ENCODE measurements at regions not wholly inside any gene's neighbourhood (a gene's known extent, or its start where the extent isn't known, plus 50 kb on each side); places are given as distances from the start of the nearest gene placed in this dataset.

GRCh38 chr11:127338380-127339259 is 338.1 kb upstream of the KIRREL3 start:
- Histone ChIP-seq H3K4me3 (no peak overlapping the region), H3K4me2 (ENCODE audit: control insufficient read depth, insufficient read depth) (no peak overlapping the region), H3K36me3 (ENCODE audit: control insufficient read depth in 2 of 2, insufficient read depth in 2 of 2, low read length in 1 of 2) (no peaks in the 10 kb centered on the region), H3K9me3 (replicated peaks; ENCODE audit: control insufficient read depth, insufficient read depth, low read length) (no peaks in the 10 kb centered on the region), H3K9ac (ENCODE audit: control insufficient read depth, insufficient read depth, low read length) (no peak overlapping the region), H3K4me1 (ENCODE audit: control insufficient read depth, insufficient read depth, low read length) (no peaks in the 10 kb centered on the region), H3K27me3 (replicated peaks in 1 of 2; ENCODE audit: control insufficient read depth in 2 of 2, insufficient read depth in 2 of 2, low read length in 1 of 2) (no peaks in the 10 kb centered on the region; a peak in 1 of 4 replicates), H3K79me2 (ENCODE audit: control insufficient read depth, insufficient read depth, low read length) (no peaks in the 10 kb centered on the region), H4K20me1 (ENCODE audit: control insufficient read depth, insufficient read depth) (no peaks in the 10 kb centered on the region), H3K27ac (ENCODE audit: control insufficient read depth, insufficient read depth) (no peak overlapping the region), H2AFZ (ENCODE audit: control insufficient read depth, low read depth, low read length) (no peak overlapping the region)
- DNase-seq (ENCODE audit: low read depth, low spot score) (no peak), ATAC-seq (no peak), FAIRE-seq (no peak)
- WGBS (ENCODE audit: insufficient coverage, insufficient replicate concordance, low lambda C conversion rate, missing lambda C conversion rate) = 31% methylated on average over 6 of the region's 6 CpGs
- ChIA-PET SMC1A (ENCODE audit: uncharacterized antibody, unreplicated experiment) (interaction anchor here (0.7 to 1.4 kb wide), 2 partner anchors 29 to 58 kb away, joined by 3 read pairs; no protein-coding TSS in a partner anchor), POLR2A (no interaction called here), CTCF (interaction anchor here (1.1 kb wide), 1 partner anchor 11 kb away, joined by 3 read pairs; no protein-coding TSS in a partner anchor), RAD21 (ENCODE audit: unreplicated experiment) (no interaction called here)
- in situ Hi-C loops (cut with MboI) (no loop called here), intact Hi-C loops (cut with micrococcal nuclease; ENCODE audit: unreplicated experiment) (no loop called here)
- BruUV-seq (replicated peaks) = no TSS peak
- TF ChIP-seq ZNF384 (IDR thresholded peaks at IDR 0.05; ENCODE audit: borderline replicate concordance, low read depth, low read length) = no peak
- TF ChIP-seq ZNF24 (IDR thresholded peaks at IDR 0.05) = no peak
- no peak for TF ChIP-seq CBFB (IDR thresholded peaks at IDR 0.05; ENCODE audit: low read depth)
- TF ChIP-seq TAF1 (IDR thresholded peaks at IDR 0.05; ENCODE audit: borderline replicate concordance, low read depth, low read length) = no peak
- no peak for TF ChIP-seq EP300 (IDR thresholded peaks at IDR 0.05; ENCODE audit: borderline replicate concordance in 1 of 2, control insufficient read depth in 1 of 2, low read depth in 2 of 2, low read length in 2 of 2)
- TF ChIP-seq, protein P1, sequence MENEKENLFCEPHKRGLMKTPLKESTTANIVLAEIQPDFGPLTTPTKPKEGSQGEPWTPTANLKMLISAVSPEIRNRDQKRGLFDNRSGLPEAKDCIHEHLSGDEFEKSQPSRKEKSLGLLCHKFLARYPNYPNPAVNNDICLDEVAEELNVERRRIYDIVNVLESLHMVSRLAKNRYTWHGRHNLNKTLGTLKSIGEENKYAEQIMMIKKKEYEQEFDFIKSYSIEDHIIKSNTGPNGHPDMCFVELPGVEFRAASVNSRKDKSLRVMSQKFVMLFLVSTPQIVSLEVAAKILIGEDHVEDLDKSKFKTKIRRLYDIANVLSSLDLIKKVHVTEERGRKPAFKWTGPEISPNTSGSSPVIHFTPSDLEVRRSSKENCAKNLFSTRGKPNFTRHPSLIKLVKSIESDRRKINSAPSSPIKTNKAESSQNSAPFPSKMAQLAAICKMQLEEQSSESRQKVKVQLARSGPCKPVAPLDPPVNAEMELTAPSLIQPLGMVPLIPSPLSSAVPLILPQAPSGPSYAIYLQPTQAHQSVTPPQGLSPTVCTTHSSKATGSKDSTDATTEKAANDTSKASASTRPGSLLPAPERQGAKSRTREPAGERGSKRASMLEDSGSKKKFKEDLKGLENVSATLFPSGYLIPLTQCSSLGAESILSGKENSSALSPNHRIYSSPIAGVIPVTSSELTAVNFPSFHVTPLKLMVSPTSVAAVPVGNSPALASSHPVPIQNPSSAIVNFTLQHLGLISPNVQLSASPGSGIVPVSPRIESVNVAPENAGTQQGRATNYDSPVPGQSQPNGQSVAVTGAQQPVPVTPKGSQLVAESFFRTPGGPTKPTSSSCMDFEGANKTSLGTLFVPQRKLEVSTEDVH (IDR thresholded peaks at IDR 0.05; ENCODE audit: low read depth, partially characterized antibody) = no peak
- TF ChIP-seq KDM1A (IDR thresholded peaks at IDR 0.05; ENCODE audit: borderline replicate concordance) = no peak
- TF ChIP-seq, protein P2, sequence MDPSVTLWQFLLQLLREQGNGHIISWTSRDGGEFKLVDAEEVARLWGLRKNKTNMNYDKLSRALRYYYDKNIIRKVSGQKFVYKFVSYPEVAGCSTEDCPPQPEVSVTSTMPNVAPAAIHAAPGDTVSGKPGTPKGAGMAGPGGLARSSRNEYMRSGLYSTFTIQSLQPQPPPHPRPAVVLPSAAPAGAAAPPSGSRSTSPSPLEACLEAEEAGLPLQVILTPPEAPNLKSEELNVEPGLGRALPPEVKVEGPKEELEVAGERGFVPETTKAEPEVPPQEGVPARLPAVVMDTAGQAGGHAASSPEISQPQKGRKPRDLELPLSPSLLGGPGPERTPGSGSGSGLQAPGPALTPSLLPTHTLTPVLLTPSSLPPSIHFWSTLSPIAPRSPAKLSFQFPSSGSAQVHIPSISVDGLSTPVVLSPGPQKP (IDR thresholded peaks at IDR 0.05; ENCODE audit: low read depth, low read length) = no peak
- TF ChIP-seq JUNB (IDR thresholded peaks at IDR 0.05) = no peak
- TF ChIP-seq PML (IDR thresholded peaks at IDR 0.05; ENCODE audit: low read length) = no peak
- TF ChIP-seq ZBED1 (IDR thresholded peaks at IDR 0.05; ENCODE audit: borderline replicate concordance) = no peak
- TF ChIP-seq, protein P3, sequence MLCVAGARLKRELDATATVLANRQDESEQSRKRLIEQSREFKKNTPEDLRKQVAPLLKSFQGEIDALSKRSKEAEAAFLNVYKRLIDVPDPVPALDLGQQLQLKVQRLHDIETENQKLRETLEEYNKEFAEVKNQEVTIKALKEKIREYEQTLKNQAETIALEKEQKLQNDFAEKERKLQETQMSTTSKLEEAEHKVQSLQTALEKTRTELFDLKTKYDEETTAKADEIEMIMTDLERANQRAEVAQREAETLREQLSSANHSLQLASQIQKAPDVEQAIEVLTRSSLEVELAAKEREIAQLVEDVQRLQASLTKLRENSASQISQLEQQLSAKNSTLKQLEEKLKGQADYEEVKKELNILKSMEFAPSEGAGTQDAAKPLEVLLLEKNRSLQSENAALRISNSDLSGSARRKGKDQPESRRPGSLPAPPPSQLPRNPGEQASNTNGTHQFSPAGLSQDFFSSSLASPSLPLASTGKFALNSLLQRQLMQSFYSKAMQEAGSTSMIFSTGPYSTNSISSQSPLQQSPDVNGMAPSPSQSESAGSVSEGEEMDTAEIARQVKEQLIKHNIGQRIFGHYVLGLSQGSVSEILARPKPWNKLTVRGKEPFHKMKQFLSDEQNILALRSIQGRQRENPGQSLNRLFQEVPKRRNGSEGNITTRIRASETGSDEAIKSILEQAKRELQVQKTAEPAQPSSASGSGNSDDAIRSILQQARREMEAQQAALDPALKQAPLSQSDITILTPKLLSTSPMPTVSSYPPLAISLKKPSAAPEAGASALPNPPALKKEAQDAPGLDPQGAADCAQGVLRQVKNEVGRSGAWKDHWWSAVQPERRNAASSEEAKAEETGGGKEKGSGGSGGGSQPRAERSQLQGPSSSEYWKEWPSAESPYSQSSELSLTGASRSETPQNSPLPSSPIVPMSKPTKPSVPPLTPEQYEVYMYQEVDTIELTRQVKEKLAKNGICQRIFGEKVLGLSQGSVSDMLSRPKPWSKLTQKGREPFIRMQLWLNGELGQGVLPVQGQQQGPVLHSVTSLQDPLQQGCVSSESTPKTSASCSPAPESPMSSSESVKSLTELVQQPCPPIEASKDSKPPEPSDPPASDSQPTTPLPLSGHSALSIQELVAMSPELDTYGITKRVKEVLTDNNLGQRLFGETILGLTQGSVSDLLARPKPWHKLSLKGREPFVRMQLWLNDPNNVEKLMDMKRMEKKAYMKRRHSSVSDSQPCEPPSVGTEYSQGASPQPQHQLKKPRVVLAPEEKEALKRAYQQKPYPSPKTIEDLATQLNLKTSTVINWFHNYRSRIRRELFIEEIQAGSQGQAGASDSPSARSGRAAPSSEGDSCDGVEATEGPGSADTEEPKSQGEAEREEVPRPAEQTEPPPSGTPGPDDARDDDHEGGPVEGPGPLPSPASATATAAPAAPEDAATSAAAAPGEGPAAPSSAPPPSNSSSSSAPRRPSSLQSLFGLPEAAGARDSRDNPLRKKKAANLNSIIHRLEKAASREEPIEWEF (IDR thresholded peaks at IDR 0.05; ENCODE audit: insufficient replicate concordance, low read depth, low read length) = no peak
- TF ChIP-seq KLF5 (IDR thresholded peaks at IDR 0.05; ENCODE audit: partially characterized antibody) = no peak
- TF ChIP-seq BCL11A (IDR thresholded peaks at IDR 0.05; ENCODE audit: low read depth, low read length) = no peak
- no peak for TF ChIP-seq SIX5 (IDR thresholded peaks at IDR 0.05; ENCODE audit: low read depth, low read length, severe bottlenecking)

All from GM12878 (cell line).